Astrocyte (in vitro differentiated cells and primary cell): ENCODE measurements at regions not wholly inside any gene's neighbourhood (a gene's known extent, or its start where the extent isn't known, plus 50 kb on each side); places are given as distances from the start of the nearest gene placed in this dataset.

Source experiments
- CTCF ChIP-seq: IDR thresholded peaks from 2 replicates; pipeline ENCODE4 v1.5.1; 2011; ENCODE audit warnings: low read depth, mild to moderate bottlenecking, inconsistent platforms, low read length, moderate library complexity; ENCODE audit not compliant: insufficient read depth
- EZH2 ChIP-seq: IDR thresholded peaks from 2 replicates; pipeline ENCODE4 v1.6.1; 2012; ENCODE audit warnings: mild to moderate bottlenecking, low read length, inconsistent platforms; ENCODE audit not compliant: insufficient read depth

- TF ChIP-seq CTCF (no peak), EZH2 (no peak)
Observed at GRCh38 chr6:4010689-4011090, 68.2 kb downstream of the FAM217A start.
